Liver (tissue), 7 donors: ENCODE measurements at regions not wholly inside any gene's neighbourhood (a gene's known extent, or its start where the extent isn't known, plus 50 kb on each side); places are given as distances from the start of the nearest gene placed in this dataset.
A peak's percentile ranks its signal among the peaks of the same experiment; 100 is the strongest.

ENCODE experiments used
- DNase-seq: peaks from one replicate; pipeline ENCODE4 v3.0.0-alpha.2; 2017; ENCODE audit warnings: low spot score
- H3K27ac ChIP-seq, 2 donors: one replicate each; pipeline ENCODE4 v1.7.0; 2013; ENCODE audit warnings: inconsistent platforms in 2 of 2, low read length in 2 of 2, control low read depth in 1 of 2, low read depth in 1 of 2, mild to moderate bottlenecking in 1 of 2
- H3K27me3 ChIP-seq, 4 donors: one replicate each; pipeline versions ENCODE4 v1.6.1 to v1.7.0; 2013; ENCODE audit warnings: low read length in 3 of 4, inconsistent platforms in 1 of 4, mild to moderate bottlenecking in 1 of 4, moderate library complexity in 1 of 4; ENCODE audit not compliant: control insufficient read depth in 4 of 4, insufficient read depth in 4 of 4
- H3K36me3 ChIP-seq, 4 donors: one replicate each; pipeline versions ENCODE4 v1.6.1 to v1.7.0; 2013; ENCODE audit warnings: low read length in 3 of 4, mild to moderate bottlenecking in 3 of 4, low read depth in 1 of 4, moderate library complexity in 1 of 4; ENCODE audit not compliant: control insufficient read depth in 4 of 4, insufficient read depth in 3 of 4
- H3K4me1 ChIP-seq, 4 donors: one replicate each; pipeline versions ENCODE4 v1.6.1 to v1.7.0; 2013; ENCODE audit warnings: low read length in 3 of 4, mild to moderate bottlenecking in 3 of 4, moderate library complexity in 1 of 4; ENCODE audit not compliant: control insufficient read depth in 4 of 4, insufficient read depth in 4 of 4
- H3K4me3 ChIP-seq, 3 donors: one replicate each; pipeline versions ENCODE4 v1.6.1 to v1.7.0; 2013; ENCODE audit warnings: low read length in 3 of 3, control low read depth in 1 of 3, low read depth in 1 of 3, mild to moderate bottlenecking in 1 of 3
- H3K9ac ChIP-seq, 2 donors: one replicate each; pipeline ENCODE4 v1.7.0; 2013; ENCODE audit warnings: low read length in 2 of 2, mild to moderate bottlenecking in 2 of 2, moderate library complexity in 2 of 2, control low read depth in 1 of 2, low read depth in 1 of 2
- H3K9me3 ChIP-seq, 4 donors: one replicate each; pipeline versions ENCODE4 v1.6.1 to v1.7.0; 2013; ENCODE audit warnings: low read length in 3 of 4; ENCODE audit not compliant: control insufficient read depth in 4 of 4
- EGR1 ChIP-seq, 2 donors: IDR thresholded peaks; 2 replicates each; pipeline ENCODE4 v1.6.1; 2016 to 2018; ENCODE audit warnings: antibody characterized with exemption in 2 of 2, low read depth in 2 of 2
- FOXA1 ChIP-seq: IDR thresholded peaks from 2 replicates; pipeline ENCODE4 v1.6.1; 2016; ENCODE audit warnings: antibody characterized with exemption
- GABPA ChIP-seq, 2 donors: IDR thresholded peaks in 1 of 2; conservative IDR thresholded peaks in 1 of 2; 2 replicates each; pipeline ENCODE4 v1.6.1; 2016; ENCODE audit warnings: antibody characterized with exemption in 2 of 2, mild to moderate bottlenecking in 1 of 2, moderate library complexity in 1 of 2
- HNF4A ChIP-seq, 2 donors: conservative IDR thresholded peaks; 2 replicates each; pipeline ENCODE4 v1.6.1; 2016; ENCODE audit warnings: antibody characterized with exemption in 2 of 2, mild to moderate bottlenecking in 2 of 2
- HNF4G ChIP-seq: IDR thresholded peaks from 2 replicates; pipeline ENCODE4 v1.6.1; 2016; ENCODE audit warnings: antibody characterized with exemption
- JUND ChIP-seq, 2 donors: IDR thresholded peaks; 2 replicates each; pipeline ENCODE4 v1.6.1; 2016; ENCODE audit warnings: antibody characterized with exemption in 2 of 2
- NR2F2 ChIP-seq: IDR thresholded peaks from 2 replicates; pipeline ENCODE4 v1.6.1; 2016; ENCODE audit warnings: antibody characterized with exemption
- RAD21 ChIP-seq, 2 donors: IDR thresholded peaks; 2 replicates each; pipeline ENCODE4 v1.6.1; 2016; ENCODE audit warnings: antibody characterized with exemption in 2 of 2, mild to moderate bottlenecking in 2 of 2
- RXRA ChIP-seq, 2 donors: IDR thresholded peaks; 2 replicates each; pipeline ENCODE4 v1.6.1; 2017 to 2018; ENCODE audit warnings: antibody characterized with exemption in 2 of 2, mild to moderate bottlenecking in 1 of 2
- SP1 ChIP-seq: IDR thresholded peaks from 2 replicates; pipeline ENCODE4 v1.6.1; 2018; ENCODE audit warnings: antibody characterized with exemption, mild to moderate bottlenecking
- TAF1 ChIP-seq: conservative IDR thresholded peaks from 2 replicates; pipeline ENCODE4 v1.6.1; 2016; ENCODE audit warnings: antibody characterized with exemption, mild to moderate bottlenecking
- WGBS: extraction: QIAGEN DNeasy Blood & Tissue Kit; methylation state at CpG from one replicate; pipeline ENCODE4 v1.1.7; 2013; 5-methylcytosine and 5-hydroxymethylcytosine counted together
- TF ChIP-seq, protein P1 (sequence below): IDR thresholded peaks from 2 replicates; pipeline ENCODE4 v1.6.1; 2016; ENCODE audit warnings: antibody characterized with exemption, mild to moderate bottlenecking
- TF ChIP-seq, protein P2 (sequence below): IDR thresholded peaks from 2 replicates; pipeline ENCODE4 v1.6.1; 2016; ENCODE audit warnings: antibody characterized with exemption
- TF ChIP-seq, protein P3 (sequence below): IDR thresholded peaks from 2 replicates; pipeline ENCODE4 v1.6.1; 2016; ENCODE audit warnings: antibody characterized with exemption
- donor health status: healthy.
- donor health status: healthy.
- donor health status: healthy.
- donor health status: healthy.

DNA sequence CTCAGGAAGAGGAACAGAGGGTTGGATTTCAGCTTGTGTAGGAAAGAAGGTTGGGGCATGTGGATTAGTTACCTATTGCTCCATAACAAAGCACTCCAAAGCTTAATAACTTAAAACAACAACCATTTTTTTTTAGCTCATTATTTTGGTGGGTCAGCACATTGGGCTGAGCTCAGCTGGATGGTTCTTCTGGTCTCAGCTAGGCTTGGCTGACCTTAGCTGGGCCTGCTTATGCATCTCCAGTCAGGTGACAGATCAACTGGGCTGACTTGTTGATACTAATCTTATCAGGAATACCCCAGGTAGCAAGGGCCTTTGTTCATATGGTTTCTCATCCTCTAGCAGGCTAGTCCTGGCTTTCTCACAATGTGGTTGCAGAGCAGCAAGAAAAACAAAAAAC lies 106.4 kb downstream of the C11orf91 start (continued):
- TF ChIP-seq, protein P1, sequence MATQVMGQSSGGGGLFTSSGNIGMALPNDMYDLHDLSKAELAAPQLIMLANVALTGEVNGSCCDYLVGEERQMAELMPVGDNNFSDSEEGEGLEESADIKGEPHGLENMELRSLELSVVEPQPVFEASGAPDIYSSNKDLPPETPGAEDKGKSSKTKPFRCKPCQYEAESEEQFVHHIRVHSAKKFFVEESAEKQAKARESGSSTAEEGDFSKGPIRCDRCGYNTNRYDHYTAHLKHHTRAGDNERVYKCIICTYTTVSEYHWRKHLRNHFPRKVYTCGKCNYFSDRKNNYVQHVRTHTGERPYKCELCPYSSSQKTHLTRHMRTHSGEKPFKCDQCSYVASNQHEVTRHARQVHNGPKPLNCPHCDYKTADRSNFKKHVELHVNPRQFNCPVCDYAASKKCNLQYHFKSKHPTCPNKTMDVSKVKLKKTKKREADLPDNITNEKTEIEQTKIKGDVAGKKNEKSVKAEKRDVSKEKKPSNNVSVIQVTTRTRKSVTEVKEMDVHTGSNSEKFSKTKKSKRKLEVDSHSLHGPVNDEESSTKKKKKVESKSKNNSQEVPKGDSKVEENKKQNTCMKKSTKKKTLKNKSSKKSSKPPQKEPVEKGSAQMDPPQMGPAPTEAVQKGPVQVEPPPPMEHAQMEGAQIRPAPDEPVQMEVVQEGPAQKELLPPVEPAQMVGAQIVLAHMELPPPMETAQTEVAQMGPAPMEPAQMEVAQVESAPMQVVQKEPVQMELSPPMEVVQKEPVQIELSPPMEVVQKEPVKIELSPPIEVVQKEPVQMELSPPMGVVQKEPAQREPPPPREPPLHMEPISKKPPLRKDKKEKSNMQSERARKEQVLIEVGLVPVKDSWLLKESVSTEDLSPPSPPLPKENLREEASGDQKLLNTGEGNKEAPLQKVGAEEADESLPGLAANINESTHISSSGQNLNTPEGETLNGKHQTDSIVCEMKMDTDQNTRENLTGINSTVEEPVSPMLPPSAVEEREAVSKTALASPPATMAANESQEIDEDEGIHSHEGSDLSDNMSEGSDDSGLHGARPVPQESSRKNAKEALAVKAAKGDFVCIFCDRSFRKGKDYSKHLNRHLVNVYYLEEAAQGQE: no peak
- TF ChIP-seq JUND (IDR thresholded peaks at IDR 0.05): no peak
- TF ChIP-seq SP1: no peak
- TF ChIP-seq, protein P2, sequence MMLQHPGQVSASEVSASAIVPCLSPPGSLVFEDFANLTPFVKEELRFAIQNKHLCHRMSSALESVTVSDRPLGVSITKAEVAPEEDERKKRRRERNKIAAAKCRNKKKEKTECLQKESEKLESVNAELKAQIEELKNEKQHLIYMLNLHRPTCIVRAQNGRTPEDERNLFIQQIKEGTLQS: no peak
- no peak for TF ChIP-seq TAF1
- no peak for TF ChIP-seq HNF4A (conservative IDR thresholded peaks at IDR 0.05)
- TF ChIP-seq FOXA1: no peak

DNA sequence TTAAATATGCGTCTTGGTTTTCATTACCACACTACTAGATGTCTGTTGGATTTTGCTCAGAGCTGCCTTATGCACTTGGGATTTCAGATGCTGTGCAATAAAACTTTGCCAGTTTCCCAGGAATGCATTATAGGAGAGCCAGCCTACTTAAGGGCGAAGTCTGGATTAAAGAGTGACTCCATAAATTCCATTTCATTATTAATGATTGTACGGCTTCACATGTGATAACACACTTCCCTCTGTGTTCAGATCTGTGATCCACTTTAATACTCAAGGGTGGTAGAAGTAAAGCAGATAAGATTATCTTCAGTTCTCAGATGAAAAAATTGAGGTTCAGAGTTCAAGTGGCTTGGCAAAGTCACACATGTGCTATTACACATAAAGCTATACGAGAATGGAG lies 110.2 kb downstream of the C11orf91 start:
- TF ChIP-seq RXRA (IDR thresholded peaks at IDR 0.05) (no peak), NR2F2 (no peak), RAD21 (IDR thresholded peaks at IDR 0.05) (no peak), JUND (IDR thresholded peaks at IDR 0.05) (no peak), HNF4G (no peak), GABPA (IDR thresholded peaks at IDR 0.05 in 1 of 2, conservative IDR thresholded peaks at IDR 0.05 in 1 of 2) (no peak)
- TF ChIP-seq, protein P2: no peak
- TF ChIP-seq, protein P3, sequence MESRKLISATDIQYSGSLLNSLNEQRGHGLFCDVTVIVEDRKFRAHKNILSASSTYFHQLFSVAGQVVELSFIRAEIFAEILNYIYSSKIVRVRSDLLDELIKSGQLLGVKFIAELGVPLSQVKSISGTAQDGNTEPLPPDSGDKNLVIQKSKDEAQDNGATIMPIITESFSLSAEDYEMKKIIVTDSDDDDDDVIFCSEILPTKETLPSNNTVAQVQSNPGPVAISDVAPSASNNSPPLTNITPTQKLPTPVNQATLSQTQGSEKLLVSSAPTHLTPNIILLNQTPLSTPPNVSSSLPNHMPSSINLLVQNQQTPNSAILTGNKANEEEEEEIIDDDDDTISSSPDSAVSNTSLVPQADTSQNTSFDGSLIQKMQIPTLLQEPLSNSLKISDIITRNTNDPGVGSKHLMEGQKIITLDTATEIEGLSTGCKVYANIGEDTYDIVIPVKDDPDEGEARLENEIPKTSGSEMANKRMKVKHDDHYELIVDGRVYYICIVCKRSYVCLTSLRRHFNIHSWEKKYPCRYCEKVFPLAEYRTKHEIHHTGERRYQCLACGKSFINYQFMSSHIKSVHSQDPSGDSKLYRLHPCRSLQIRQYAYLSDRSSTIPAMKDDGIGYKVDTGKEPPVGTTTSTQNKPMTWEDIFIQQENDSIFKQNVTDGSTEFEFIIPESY: no peak
- Histone ChIP-seq H3K4me1 (peaks cover 0 to 6% (median 2%) of the 10 kb centered on the region in 4 donors), H3K9ac (no peak overlapping the region), H3K27me3 (no peaks in the 10 kb centered on the region), H3K4me3 (no peak overlapping the region), H3K36me3 (no peaks in the 10 kb centered on the region), H3K27ac (no peak overlapping the region), H3K9me3 (peaks cover 0 to 6% (median 2%) of the 10 kb centered on the region in 4 donors)
- 74% methylated on average over 4 of the region's 4 CpGs for WGBS
- no peak for DNase-seq

DNA sequence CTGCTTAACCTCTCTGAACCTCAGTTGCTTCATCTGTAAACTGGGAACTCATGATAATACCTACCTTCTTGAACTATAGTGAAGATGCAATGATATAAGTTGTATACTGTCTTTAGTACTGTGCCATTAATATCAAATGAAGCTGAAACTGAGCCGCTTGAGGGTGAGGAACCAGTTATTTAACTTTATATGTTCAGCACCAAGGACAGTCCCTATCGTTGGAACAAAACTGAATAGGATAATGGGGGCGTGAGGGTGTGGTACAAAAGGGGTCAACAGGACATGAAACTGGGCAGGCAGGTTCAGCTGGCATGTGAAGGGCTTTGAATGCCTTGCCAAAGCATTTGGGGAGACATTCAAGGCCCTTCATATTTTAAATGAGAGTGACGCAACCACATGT lies 112.6 kb downstream of the C11orf91 start:
- no peak overlapping the region for H3K4me3 ChIP-seq
- TF ChIP-seq, protein P1: peak; percentile 89
- TF ChIP-seq HNF4G: no peak
- TF ChIP-seq EGR1 (IDR thresholded peaks at IDR 0.05; ENCODE audit: low read depth in 2 of 2): no peak
- DNase-seq: no peak
- H3K36me3 ChIP-seq: no peaks in the 10 kb centered on the region
- WGBS: 74% methylated on average over 4 of the region's 4 CpGs
- H3K4me1 ChIP-seq: peaks cover 0 to 11% (median 4%) of the 10 kb centered on the region in 4 donors
- peaks cover 0 to 3% (median 0%) of the 10 kb centered on the region in 4 donors for H3K9me3 ChIP-seq
- no peak overlapping the region for H3K27ac ChIP-seq
- H3K27me3 ChIP-seq: no peaks in the 10 kb centered on the region
- no peak overlapping the region for H3K9ac ChIP-seq
